WTC11 (cell line): ENCODE measurements at regions not wholly inside any gene's neighbourhood (a gene's known extent, or its start where the extent isn't known, plus 50 kb on each side); places are given as distances from the start of the nearest gene placed in this dataset.

Source experiments
- ATAC-seq: fragments of 200-7000 bp; cut with Tn5 transposase; 2 replicates; pipeline ENCODE4 v1.10.0; 2021; ENCODE audit warnings: mild to moderate bottlenecking, moderate library complexity
- CTCF ChIA-PET: fragments of 300-600 bp; sonication (Branson Sonifier 250); formaldehyde crosslinking; loops from one replicate; lab custom pipeline; 2021; ENCODE audit warnings: antibody characterized with exemption; lab: Charles Lee
- POLR2A ChIA-PET: fragments of 350-600 bp; sonication (Branson Sonifier 250); formaldehyde crosslinking; loops from one replicate; lab custom pipeline; 2021; ENCODE audit warnings: antibody characterized with exemption; lab: Charles Lee
- DNase-seq: peaks from one replicate; pipeline ENCODE4 v3.0.0; 2021; ENCODE audit warnings: low spot score
- H3K27ac Mint-ChIP-seq: 2 replicates; pipeline ENCODE4 v1.8.0; 2021; ENCODE audit warnings: mixed read lengths
- H3K27me3 Mint-ChIP-seq: 2 replicates; pipeline ENCODE4 v1.8.0; 2021; ENCODE audit warnings: low read depth, mild to moderate bottlenecking, moderate library complexity, mixed read lengths
- H3K36me3 Mint-ChIP-seq: 2 replicates; pipeline ENCODE4 v1.8.0; 2021; ENCODE audit warnings: mixed read lengths
- H3K4me1 Mint-ChIP-seq: 2 replicates; pipeline ENCODE4 v1.8.0; 2022; ENCODE audit warnings: mixed read lengths
- H3K4me3 Mint-ChIP-seq: 2 replicates; pipeline ENCODE4 v1.8.0; 2021; ENCODE audit warnings: mild to moderate bottlenecking, moderate library complexity, mixed read lengths
- H3K9me3 Mint-ChIP-seq: 2 replicates; pipeline ENCODE4 v1.8.0; 2021; ENCODE audit warnings: mixed read lengths
- ARID4B ChIP-seq: sonication (generic); formaldehyde crosslinking; IDR thresholded peaks from 2 replicates; pipeline ENCODE4 v1.8.0; 2023; ENCODE audit warnings: missing genetic modification reagents, mild to moderate bottlenecking, borderline replicate concordance
- ATF3 ChIP-seq: sonication (generic); formaldehyde crosslinking; conservative IDR thresholded peaks from 2 replicates; pipeline ENCODE4 v1.8.1; 2022; ENCODE audit warnings: mild to moderate bottlenecking, missing genetic modification reagents
- CBFB ChIP-seq: sonication (generic); formaldehyde crosslinking; IDR thresholded peaks from 2 replicates; pipeline ENCODE4 v1.8.1; 2022; ENCODE audit warnings: mild to moderate bottlenecking, low read depth, missing genetic modification reagents
- CDX4 ChIP-seq: fragments of 250-450 bp; sonication (Bioruptor Pico); IDR thresholded peaks from 2 replicates; pipeline ENCODE4 v1.9.0; 2021; ENCODE audit warnings: moderate library complexity, mild to moderate bottlenecking, inconsistent platforms, borderline replicate concordance
- ETV6 ChIP-seq: sonication (generic); formaldehyde crosslinking; IDR thresholded peaks from 2 replicates; pipeline ENCODE4 v1.8.1; 2022; ENCODE audit warnings: mild to moderate bottlenecking, missing genetic modification reagents
- FOXP1 ChIP-seq: sonication (generic); formaldehyde crosslinking; IDR thresholded peaks from 2 replicates; pipeline ENCODE4 v1.8.0; 2022; ENCODE audit warnings: missing genetic modification reagents, mild to moderate bottlenecking, moderate library complexity, borderline replicate concordance
- NFATC4 ChIP-seq: fragments of 250-450 bp; sonication (Bioruptor Pico); IDR thresholded peaks from 2 replicates; pipeline ENCODE4 v1.9.0; 2021; ENCODE audit warnings: mild to moderate bottlenecking
- USF1 ChIP-seq: sonication (generic); formaldehyde crosslinking; IDR thresholded peaks from 2 replicates; pipeline ENCODE4 v1.8.0; 2022; ENCODE audit warnings: mild to moderate bottlenecking, missing genetic modification reagents
- ZNF219 ChIP-seq: sonication (generic); formaldehyde crosslinking; IDR thresholded peaks from 2 replicates; pipeline ENCODE4 v1.8.0; 2023; ENCODE audit warnings: missing genetic modification reagents, mild to moderate bottlenecking, borderline replicate concordance
- ZNF423 ChIP-seq: fragments of 250-450 bp; sonication (Bioruptor Pico); IDR thresholded peaks from 2 replicates; pipeline ENCODE4 v2.1.2; 2022; ENCODE audit warnings: mild to moderate bottlenecking, moderate library complexity
- ZNF512 ChIP-seq: sonication (generic); formaldehyde crosslinking; IDR thresholded peaks from 2 replicates; pipeline ENCODE4 v1.8.1; 2022; ENCODE audit warnings: missing genetic modification reagents, borderline replicate concordance
- ZSCAN18 ChIP-seq: fragments of 250-450 bp; sonication (Bioruptor Pico); IDR thresholded peaks from 2 replicates; pipeline ENCODE4 v2.1.2; 2022; ENCODE audit warnings: mild to moderate bottlenecking, moderate library complexity
- TF ChIP-seq, protein P1 (sequence below): sonication (generic); formaldehyde crosslinking; IDR thresholded peaks from 2 replicates; pipeline ENCODE4 v1.8.1; 2022; ENCODE audit warnings: low read depth, missing genetic modification reagents, borderline replicate concordance
- TF ChIP-seq, protein P2 (sequence below): fragments of 250-450 bp; sonication (Bioruptor Pico); IDR thresholded peaks from 2 replicates; pipeline ENCODE4 v1.9.0; 2021; ENCODE audit warnings: mild to moderate bottlenecking, borderline replicate concordance
- TF ChIP-seq, protein P3 (sequence below): fragments of 200-600 bp; IDR thresholded peaks from 2 replicates; pipeline ENCODE4 v1.8.0; 2022; ENCODE audit warnings: antibody characterized with exemption

GRCh38 chr3:8220291-8220690, 281.3 kb upstream of the LMCD1 start:
- no peak overlapping the region for H3K4me3 Mint-ChIP-seq
- ATAC-seq = no peak
- CTCF ChIA-PET = no interaction called here
- no peak for TF ChIP-seq ZNF219 (CRISPR knock-in tag)
- TF ChIP-seq, protein P1, sequence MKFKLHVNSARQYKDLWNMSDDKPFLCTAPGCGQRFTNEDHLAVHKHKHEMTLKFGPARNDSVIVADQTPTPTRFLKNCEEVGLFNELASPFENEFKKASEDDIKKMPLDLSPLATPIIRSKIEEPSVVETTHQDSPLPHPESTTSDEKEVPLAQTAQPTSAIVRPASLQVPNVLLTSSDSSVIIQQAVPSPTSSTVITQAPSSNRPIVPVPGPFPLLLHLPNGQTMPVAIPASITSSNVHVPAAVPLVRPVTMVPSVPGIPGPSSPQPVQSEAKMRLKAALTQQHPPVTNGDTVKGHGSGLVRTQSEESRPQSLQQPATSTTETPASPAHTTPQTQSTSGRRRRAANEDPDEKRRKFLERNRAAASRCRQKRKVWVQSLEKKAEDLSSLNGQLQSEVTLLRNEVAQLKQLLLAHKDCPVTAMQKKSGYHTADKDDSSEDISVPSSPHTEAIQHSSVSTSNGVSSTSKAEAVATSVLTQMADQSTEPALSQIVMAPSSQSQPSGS (CRISPR knock-in tag) = no peak
- TF ChIP-seq ZNF512 (CRISPR knock-in tag) = no peak
- TF ChIP-seq NFATC4 (CRISPR knock-in tag) = no peak
- TF ChIP-seq USF1 (CRISPR knock-in tag) = no peak
- no peak for TF ChIP-seq ATF3 (CRISPR knock-in tag)
- TF ChIP-seq ARID4B (CRISPR knock-in tag) = no peak
- TF ChIP-seq ZSCAN18 = no peak
- TF ChIP-seq, all 79 proteins: peak for 0
- no peaks in the 10 kb centered on the region for H3K36me3 Mint-ChIP-seq
- no peak for DNase-seq
- H3K4me1 Mint-ChIP-seq = no peaks in the 10 kb centered on the region
- POLR2A ChIA-PET = no interaction called here
- no peaks in the 10 kb centered on the region for H3K27me3 Mint-ChIP-seq
- H3K9me3 Mint-ChIP-seq = peaks cover 13% of the 10 kb centered on the region
- no peak overlapping the region for H3K27ac Mint-ChIP-seq

DNA sequence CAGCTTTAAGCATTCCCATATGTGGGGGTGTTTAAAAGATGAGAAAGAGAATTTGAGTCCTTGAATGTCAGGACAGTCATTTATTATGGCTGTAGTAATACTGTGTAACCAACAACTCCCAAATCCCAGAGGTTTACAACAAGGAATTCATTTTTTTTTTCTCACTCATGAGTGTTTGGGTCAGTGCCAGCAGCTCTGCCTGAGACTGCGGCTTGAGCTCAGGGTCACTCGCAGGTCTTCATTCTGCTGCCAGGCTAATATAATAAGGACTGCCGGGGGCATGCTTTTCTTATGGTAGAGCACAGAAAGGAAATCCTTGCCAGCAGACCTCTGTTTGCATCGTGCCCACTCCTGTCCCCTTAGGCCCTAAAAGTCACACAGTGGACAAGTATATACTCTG, 277.9 kb upstream of the LMCD1 start:
- TF ChIP-seq, protein P2, sequence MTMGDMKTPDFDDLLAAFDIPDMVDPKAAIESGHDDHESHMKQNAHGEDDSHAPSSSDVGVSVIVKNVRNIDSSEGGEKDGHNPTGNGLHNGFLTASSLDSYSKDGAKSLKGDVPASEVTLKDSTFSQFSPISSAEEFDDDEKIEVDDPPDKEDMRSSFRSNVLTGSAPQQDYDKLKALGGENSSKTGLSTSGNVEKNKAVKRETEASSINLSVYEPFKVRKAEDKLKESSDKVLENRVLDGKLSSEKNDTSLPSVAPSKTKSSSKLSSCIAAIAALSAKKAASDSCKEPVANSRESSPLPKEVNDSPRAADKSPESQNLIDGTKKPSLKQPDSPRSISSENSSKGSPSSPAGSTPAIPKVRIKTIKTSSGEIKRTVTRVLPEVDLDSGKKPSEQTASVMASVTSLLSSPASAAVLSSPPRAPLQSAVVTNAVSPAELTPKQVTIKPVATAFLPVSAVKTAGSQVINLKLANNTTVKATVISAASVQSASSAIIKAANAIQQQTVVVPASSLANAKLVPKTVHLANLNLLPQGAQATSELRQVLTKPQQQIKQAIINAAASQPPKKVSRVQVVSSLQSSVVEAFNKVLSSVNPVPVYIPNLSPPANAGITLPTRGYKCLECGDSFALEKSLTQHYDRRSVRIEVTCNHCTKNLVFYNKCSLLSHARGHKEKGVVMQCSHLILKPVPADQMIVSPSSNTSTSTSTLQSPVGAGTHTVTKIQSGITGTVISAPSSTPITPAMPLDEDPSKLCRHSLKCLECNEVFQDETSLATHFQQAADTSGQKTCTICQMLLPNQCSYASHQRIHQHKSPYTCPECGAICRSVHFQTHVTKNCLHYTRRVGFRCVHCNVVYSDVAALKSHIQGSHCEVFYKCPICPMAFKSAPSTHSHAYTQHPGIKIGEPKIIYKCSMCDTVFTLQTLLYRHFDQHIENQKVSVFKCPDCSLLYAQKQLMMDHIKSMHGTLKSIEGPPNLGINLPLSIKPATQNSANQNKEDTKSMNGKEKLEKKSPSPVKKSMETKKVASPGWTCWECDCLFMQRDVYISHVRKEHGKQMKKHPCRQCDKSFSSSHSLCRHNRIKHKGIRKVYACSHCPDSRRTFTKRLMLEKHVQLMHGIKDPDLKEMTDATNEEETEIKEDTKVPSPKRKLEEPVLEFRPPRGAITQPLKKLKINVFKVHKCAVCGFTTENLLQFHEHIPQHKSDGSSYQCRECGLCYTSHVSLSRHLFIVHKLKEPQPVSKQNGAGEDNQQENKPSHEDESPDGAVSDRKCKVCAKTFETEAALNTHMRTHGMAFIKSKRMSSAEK (CRISPR knock-in tag) = no peak
- TF ChIP-seq CBFB (CRISPR knock-in tag) = no peak
- TF ChIP-seq ZNF423 = no peak
- no peak for TF ChIP-seq ETV6 (CRISPR knock-in tag)
- TF ChIP-seq, protein P3, sequence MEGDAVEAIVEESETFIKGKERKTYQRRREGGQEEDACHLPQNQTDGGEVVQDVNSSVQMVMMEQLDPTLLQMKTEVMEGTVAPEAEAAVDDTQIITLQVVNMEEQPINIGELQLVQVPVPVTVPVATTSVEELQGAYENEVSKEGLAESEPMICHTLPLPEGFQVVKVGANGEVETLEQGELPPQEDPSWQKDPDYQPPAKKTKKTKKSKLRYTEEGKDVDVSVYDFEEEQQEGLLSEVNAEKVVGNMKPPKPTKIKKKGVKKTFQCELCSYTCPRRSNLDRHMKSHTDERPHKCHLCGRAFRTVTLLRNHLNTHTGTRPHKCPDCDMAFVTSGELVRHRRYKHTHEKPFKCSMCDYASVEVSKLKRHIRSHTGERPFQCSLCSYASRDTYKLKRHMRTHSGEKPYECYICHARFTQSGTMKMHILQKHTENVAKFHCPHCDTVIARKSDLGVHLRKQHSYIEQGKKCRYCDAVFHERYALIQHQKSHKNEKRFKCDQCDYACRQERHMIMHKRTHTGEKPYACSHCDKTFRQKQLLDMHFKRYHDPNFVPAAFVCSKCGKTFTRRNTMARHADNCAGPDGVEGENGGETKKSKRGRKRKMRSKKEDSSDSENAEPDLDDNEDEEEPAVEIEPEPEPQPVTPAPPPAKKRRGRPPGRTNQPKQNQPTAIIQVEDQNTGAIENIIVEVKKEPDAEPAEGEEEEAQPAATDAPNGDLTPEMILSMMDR = no peak
- TF ChIP-seq ZNF219 (CRISPR knock-in tag) = no peak
- TF ChIP-seq FOXP1 (CRISPR knock-in tag) = no peak
- TF ChIP-seq CDX4 (CRISPR knock-in tag) = no peak
- H3K27ac Mint-ChIP-seq = no peak overlapping the region
- H3K4me1 Mint-ChIP-seq = no peaks in the 10 kb centered on the region
- H3K36me3 Mint-ChIP-seq = no peaks in the 10 kb centered on the region
- no peak overlapping the region for H3K4me3 Mint-ChIP-seq
- DNase-seq (no peak), ATAC-seq (no peak)
- H3K9me3 Mint-ChIP-seq = peaks cover 4% of the 10 kb centered on the region; the same call in 1 of the 2 replicates
- ChIA-PET CTCF (interaction anchor here (1.4 kb wide), 1 partner anchor 16 kb away, joined by 4 read pairs; no protein-coding TSS in a partner anchor), POLR2A (no interaction called here)
- no peaks in the 10 kb centered on the region for H3K27me3 Mint-ChIP-seq
